Mesenchymal stem cell (in vitro differentiated cells and primary cell): ENCODE measurements at regions not wholly inside any gene's neighbourhood (a gene's known extent, or its start where the extent isn't known, plus 50 kb on each side); places are given as distances from the start of the nearest gene placed in this dataset.
"Not testable (repeated sequence)": the region's sequence is repeated elsewhere in the genome, so short reads cannot be mapped to it uniquely, and the experiment has no call there.

Experiments used
- DNase-seq: peaks from one replicate; pipeline ENCODE4 v3.0.0-alpha.2; 2013
- H2AFZ ChIP-seq: one replicate; pipeline ENCODE4 v1.6.1; 2013; ENCODE audit warnings: low read depth, mild to moderate bottlenecking, control low read depth, inconsistent platforms, low read length, moderate library complexity
- H2AK5ac ChIP-seq: 2 replicates; pipeline ENCODE4 v1.6.1; 2013; ENCODE audit warnings: low read length, moderate library complexity, mild to moderate bottlenecking, inconsistent platforms; ENCODE audit not compliant: severe bottlenecking
- H2BK120ac ChIP-seq: one replicate; pipeline ENCODE4 v1.6.1; 2013; ENCODE audit warnings: low read depth, mild to moderate bottlenecking, inconsistent platforms, low read length, moderate library complexity
- H2BK12ac ChIP-seq, 2 experiments: one replicate each; pipeline ENCODE4 v1.6.1; 2013; ENCODE audit warnings: inconsistent platforms in 2 of 2, low read length in 2 of 2, mild to moderate bottlenecking in 2 of 2, moderate library complexity in 2 of 2, control low read depth in 1 of 2
- H2BK15ac ChIP-seq: one replicate; pipeline ENCODE4 v1.6.1; 2013; ENCODE audit warnings: mild to moderate bottlenecking, low read depth, inconsistent platforms; ENCODE audit not compliant: poor library complexity, severe bottlenecking
- H2BK5ac ChIP-seq: 2 replicates; pipeline ENCODE4 v1.6.1; 2013; ENCODE audit warnings: low read depth, mild to moderate bottlenecking, low read length, control low read depth, inconsistent platforms; ENCODE audit not compliant: poor library complexity, severe bottlenecking
- H3K14ac ChIP-seq, 2 experiments: one replicate each; pipeline ENCODE4 v1.6.1; 2013; ENCODE audit warnings: inconsistent platforms in 2 of 2, low read length in 2 of 2, control low read depth in 1 of 2, mild to moderate bottlenecking in 1 of 2, moderate library complexity in 1 of 2
- H3K18ac ChIP-seq, 2 experiments: one replicate each; pipeline ENCODE4 v1.6.1; 2013; ENCODE audit warnings: inconsistent platforms in 2 of 2, low read length in 2 of 2, control low read depth in 1 of 2, low read depth in 1 of 2, mild to moderate bottlenecking in 1 of 2
- H3K23ac ChIP-seq, 2 experiments: one replicate each; pipeline ENCODE4 v1.6.1; 2013; ENCODE audit warnings: inconsistent platforms in 2 of 2, low read length in 2 of 2, mild to moderate bottlenecking in 2 of 2, moderate library complexity in 2 of 2, control low read depth in 1 of 2
- H3K27ac ChIP-seq: 2 replicates; pipeline ENCODE4 v1.5.1; 2013; ENCODE audit warnings: mild to moderate bottlenecking, moderate library complexity, low read length, control low read depth, inconsistent platforms; ENCODE audit not compliant: poor library complexity, severe bottlenecking
- H3K27me3 ChIP-seq, 2 experiments: 2 replicates each; pipeline versions ENCODE4 v1.6.1 to v1.7.0; 2013; ENCODE audit warnings: low read length in 2 of 2, mild to moderate bottlenecking in 2 of 2, moderate library complexity in 2 of 2, control low read depth in 1 of 2, inconsistent platforms in 1 of 2; ENCODE audit not compliant: control insufficient read depth in 1 of 2, insufficient read depth in 1 of 2
- H3K36me3 ChIP-seq, 2 experiments: 2 replicates each; pipeline versions ENCODE4 v1.6.1 to v1.7.0; 2013; ENCODE audit warnings: low read length in 2 of 2, control low read depth in 1 of 2, inconsistent platforms in 1 of 2, low read depth in 1 of 2, mild to moderate bottlenecking in 1 of 2; ENCODE audit not compliant: insufficient read depth in 2 of 2, control insufficient read depth in 1 of 2
- H3K4ac ChIP-seq, 2 experiments: one replicate each; pipeline ENCODE4 v1.6.1; 2013; ENCODE audit warnings: inconsistent platforms in 2 of 2, low read length in 2 of 2, mild to moderate bottlenecking in 2 of 2, moderate library complexity in 2 of 2, control low read depth in 1 of 2, low read depth in 1 of 2
- H3K4me1 ChIP-seq: 2 replicates; pipeline ENCODE4 v1.6.1; 2013; ENCODE audit warnings: low read depth, low read length, control low read depth; ENCODE audit not compliant: control insufficient read depth, insufficient read depth
- H3K4me2 ChIP-seq: 2 replicates; pipeline ENCODE4 v1.6.1; 2013; ENCODE audit warnings: low read length, mild to moderate bottlenecking, inconsistent platforms; ENCODE audit not compliant: poor library complexity, severe bottlenecking
- H3K4me3 ChIP-seq, 2 experiments: 2 replicates each; pipeline versions ENCODE4 v1.5.1 to v1.7.0; 2013; ENCODE audit warnings: low read length in 2 of 2, mild to moderate bottlenecking in 2 of 2, control low read depth in 1 of 2, low read depth in 1 of 2; ENCODE audit not compliant: insufficient read depth in 1 of 2
- H3K79me1 ChIP-seq: replicated peaks from 2 replicates; pipeline ENCODE4 v1.6.1; 2013; ENCODE audit warnings: mild to moderate bottlenecking, control low read depth, low read length, inconsistent platforms; ENCODE audit not compliant: poor library complexity, severe bottlenecking
- H3K9ac ChIP-seq: 2 replicates; pipeline ENCODE4 v1.7.0; 2013; ENCODE audit warnings: mild to moderate bottlenecking, low read length, moderate library complexity
- H3K9me3 ChIP-seq: 2 replicates; pipeline ENCODE4 v1.7.0; 2013; ENCODE audit warnings: mild to moderate bottlenecking, low read length; ENCODE audit not compliant: control insufficient read depth
- H4K8ac ChIP-seq: one replicate; pipeline ENCODE4 v1.6.1; 2013; ENCODE audit warnings: inconsistent platforms, mild to moderate bottlenecking, low read length, moderate library complexity
- H4K91ac ChIP-seq: one replicate; pipeline ENCODE4 v1.6.1; 2013; ENCODE audit warnings: mild to moderate bottlenecking, low read length, inconsistent platforms
- WGBS: methylation state at CpG from one replicate; pipeline ENCODE4 v1.1.7; 2013; ENCODE audit warnings: mixed read lengths; 5-methylcytosine and 5-hydroxymethylcytosine counted together

- Histone ChIP-seq H3K27me3 (no peaks in the 10 kb centered on the region), H2BK15ac (no peak overlapping the region), H4K91ac (no peak overlapping the region), H3K36me3 (no peaks in the 10 kb centered on the region), H2BK5ac (no peak overlapping the region), H4K8ac (no peak overlapping the region), H2BK120ac (no peak overlapping the region), H3K14ac (no peak overlapping the region), H3K23ac (no peak overlapping the region), H2AK5ac (no peak overlapping the region), H3K4me3 (no peak overlapping the region), H2BK12ac (no peak overlapping the region), H3K79me1 (no peaks in the 10 kb centered on the region), H3K9ac (no peak overlapping the region), H3K4me2 (no peak overlapping the region), H3K4me1 (no peaks in the 10 kb centered on the region), H3K9me3 (no peaks in the 10 kb centered on the region), H3K27ac (no peak overlapping the region), H3K18ac (no peak overlapping the region), H3K4ac (no peak overlapping the region), H2AFZ (no peak overlapping the region)
- no peak for DNase-seq
- WGBS, result 100% methylated on average over 2 of the region's 2 CpGs
These were observed 690.7 kb upstream of the ZNF385D start for GRCh38 chr3:22441711-22442110.

DNA sequence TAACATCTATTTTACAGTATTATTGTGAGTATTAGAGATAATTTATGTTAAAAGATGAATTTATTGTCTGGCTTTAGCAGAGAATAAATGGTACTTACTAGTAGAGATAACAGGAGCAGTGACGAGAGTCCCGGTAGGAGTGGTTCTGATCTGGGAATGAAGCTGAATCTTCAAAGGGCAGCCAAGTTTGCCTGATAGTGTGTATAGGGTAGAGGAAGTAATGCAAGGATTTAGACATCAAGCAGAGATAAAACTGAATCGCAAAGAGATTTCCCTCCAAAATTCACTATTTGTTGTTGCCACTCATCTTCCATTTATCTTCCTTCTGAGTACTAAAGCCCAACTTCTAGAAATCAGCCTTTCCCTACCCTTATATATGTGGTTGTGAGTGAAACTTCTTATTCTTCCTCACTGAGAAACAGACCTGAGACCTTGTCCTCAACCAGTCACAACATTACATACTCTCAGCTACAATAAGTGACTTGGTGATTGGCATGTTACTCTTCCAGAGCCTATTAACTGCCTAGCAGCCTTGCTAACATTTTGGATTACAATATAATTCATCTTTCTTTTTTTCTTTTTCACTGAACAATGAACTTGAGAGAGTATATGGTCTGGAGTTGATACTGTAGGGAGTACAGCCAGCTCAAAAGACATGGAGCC, 692.7 kb upstream of the ZNF385D start:
- WGBS, result 96% methylated on average over 2 of the region's 3 CpGs
- Histone ChIP-seq H3K18ac (no peak overlapping the region), H3K4me1 (no peaks in the 10 kb centered on the region), H3K23ac (no peak overlapping the region), H3K36me3 (no peaks in the 10 kb centered on the region), H3K14ac (no peak overlapping the region), H4K8ac (no peak overlapping the region), H3K27ac (no peak overlapping the region), H3K27me3 (no peaks in the 10 kb centered on the region), H2BK12ac (no peak overlapping the region), H3K9me3 (no peaks in the 10 kb centered on the region), H2AK5ac (no peak overlapping the region), H2BK15ac (no peak overlapping the region), H3K4me2 (no peak overlapping the region), H3K79me1 (no peaks in the 10 kb centered on the region), H3K4ac (no peak overlapping the region), H2AFZ (no peak overlapping the region), H2BK120ac (no peak overlapping the region), H2BK5ac (no peak overlapping the region), H4K91ac (no peak overlapping the region), H3K9ac (no peak overlapping the region), H3K4me3 (no peak overlapping the region)
- no peak for DNase-seq

DNA sequence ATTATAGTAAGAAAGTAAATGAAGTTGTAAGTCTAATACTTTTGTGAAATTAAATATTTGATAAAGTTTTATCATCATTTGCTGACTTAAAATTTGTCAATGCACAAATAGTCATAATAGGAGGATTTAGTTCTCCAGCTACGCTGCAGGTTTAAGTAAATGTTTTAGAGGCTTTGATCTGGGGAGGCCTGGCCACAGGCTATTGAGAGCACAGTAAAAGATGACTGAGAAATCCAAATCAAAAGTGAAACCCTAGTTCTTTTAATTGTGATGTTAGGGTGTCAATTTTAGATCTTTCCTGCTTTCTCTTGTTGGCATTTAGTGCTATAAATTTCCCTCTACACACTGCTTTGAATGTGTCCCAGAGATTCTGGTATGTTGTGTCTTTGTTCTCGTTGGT, 694.3 kb upstream of the ZNF385D start:
- not testable (repeated sequence) for H3K4me3 ChIP-seq, H3K79me1 ChIP-seq, H2BK15ac ChIP-seq, H2BK120ac ChIP-seq, H3K18ac ChIP-seq, DNase-seq, H4K8ac ChIP-seq, H3K9ac ChIP-seq, H3K27ac ChIP-seq, H2BK12ac ChIP-seq, H3K14ac ChIP-seq, H2AK5ac ChIP-seq, H3K4me1 ChIP-seq, H2BK5ac ChIP-seq, H2AFZ ChIP-seq, H3K23ac ChIP-seq, H3K27me3 ChIP-seq, H3K36me3 ChIP-seq, H3K4me2 ChIP-seq, H4K91ac ChIP-seq, H3K9me3 ChIP-seq, H3K4ac ChIP-seq
- 90% methylated on average over 1 of the region's 2 CpGs for WGBS

DNA sequence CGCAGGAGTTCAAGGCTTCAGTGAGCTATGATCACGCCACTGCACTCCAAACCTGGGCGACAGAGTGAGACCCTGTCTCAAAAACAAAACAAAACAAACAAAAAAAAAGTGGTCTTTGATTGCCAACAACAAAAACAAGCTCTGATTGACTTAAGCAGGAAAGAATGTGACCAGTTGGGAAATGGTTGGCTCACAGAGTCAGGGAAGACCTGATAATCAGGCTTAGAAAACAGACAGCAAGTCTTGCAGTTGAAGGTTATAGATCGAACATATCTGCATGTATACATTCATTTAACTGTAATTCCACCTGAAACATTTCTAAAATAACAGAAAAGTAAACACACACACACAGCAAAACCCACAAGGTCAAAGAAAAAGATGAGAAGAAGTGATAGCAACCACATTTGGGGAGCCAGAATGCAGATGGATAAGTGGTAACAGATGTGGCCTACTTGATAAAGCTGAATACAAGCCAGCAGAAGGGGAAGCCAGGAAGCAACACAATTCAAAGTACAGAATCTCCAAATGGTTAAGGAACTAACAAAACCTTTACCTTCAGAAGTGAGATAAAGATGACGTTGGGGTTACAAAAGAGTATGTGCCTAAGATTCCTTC, 699.9 kb upstream of the ZNF385D start:
- H3K18ac ChIP-seq, result no peak overlapping the region
- 94% methylated on average over 3 of the region's 5 CpGs for WGBS
- no peak overlapping the region for H2AK5ac ChIP-seq
- H3K9ac ChIP-seq, result peak overlapping the region; percentile 21
- H4K91ac ChIP-seq, result no peak overlapping the region
- no peaks in the 10 kb centered on the region for H3K27me3 ChIP-seq
- H3K14ac ChIP-seq, result no peak overlapping the region
- H3K79me1 ChIP-seq, result no peaks in the 10 kb centered on the region
- H3K4ac ChIP-seq, result no peak overlapping the region
- no peak overlapping the region for H2AFZ ChIP-seq
- H3K4me3 ChIP-seq, result peak overlapping the region in 1 of 2 experiments; percentile 8
- H4K8ac ChIP-seq, result no peak overlapping the region
- H3K4me2 ChIP-seq, result no peak overlapping the region
- no peak overlapping the region for H2BK120ac ChIP-seq
- H3K4me1 ChIP-seq, result no peaks in the 10 kb centered on the region
- H2BK5ac ChIP-seq, result no peak overlapping the region
- H3K27ac ChIP-seq, result no peak overlapping the region
- peak; percentile 1 for DNase-seq
- H3K36me3 ChIP-seq, result no peaks in the 10 kb centered on the region
- H2BK12ac ChIP-seq, result no peak overlapping the region
- no peaks in the 10 kb centered on the region for H3K9me3 ChIP-seq
- H3K23ac ChIP-seq, result no peak overlapping the region
- no peak overlapping the region for H2BK15ac ChIP-seq
